OCI-LY1 (cell line): ENCODE measurements at regions not wholly inside any gene's neighbourhood (a gene's known extent, or its start where the extent isn't known, plus 50 kb on each side); places are given as distances from the start of the nearest gene placed in this dataset.
A peak's percentile ranks its signal among the peaks of the same experiment; 100 is the strongest.

Experiments used
- H2AFZ ChIP-seq: fragments of 200-600 bp; sonication (generic), shearing (Covaris generic); 2 replicates; pipeline ENCODE4 v1.6.0; 2014; ENCODE audit warnings: antibody characterized with exemption, mild to moderate bottlenecking, low read length
- H3F3A ChIP-seq: fragments of 200-600 bp; sonication (generic), shearing (Covaris generic); 2 replicates; pipeline ENCODE4 v1.6.0; 2014; ENCODE audit warnings: mild to moderate bottlenecking, antibody characterized with exemption, low read length, moderate library complexity; ENCODE audit not compliant: insufficient read depth
- H3K27ac ChIP-seq: fragments of 200-600 bp; sonication (generic); 2 replicates; pipeline ENCODE4 v1.5.1; 2014; ENCODE audit warnings: low read length, mixed run types, mild to moderate bottlenecking, low read depth; ENCODE audit not compliant: poor library complexity, severe bottlenecking
- H3K27me3 ChIP-seq: fragments of 200-600 bp; sonication (generic); 2 replicates; pipeline ENCODE4 v1.6.0; 2014; ENCODE audit warnings: antibody characterized with exemption, mild to moderate bottlenecking, low read length, moderate library complexity; ENCODE audit not compliant: insufficient read depth
- H3K36me3 ChIP-seq: fragments of 200-600 bp; sonication (generic); 2 replicates; pipeline ENCODE4 v1.6.1; 2014; ENCODE audit warnings: mild to moderate bottlenecking, antibody characterized with exemption, low read length, moderate library complexity, mixed read lengths; ENCODE audit not compliant: insufficient read depth
- H3K4me1 ChIP-seq: fragments of 200-600 bp; sonication (generic); 2 replicates; pipeline ENCODE4 v1.5.1; 2014; ENCODE audit warnings: mild to moderate bottlenecking, low read length, moderate library complexity; ENCODE audit not compliant: insufficient read depth, severe bottlenecking
- H3K4me2 ChIP-seq: fragments of 200-600 bp; sonication (generic), shearing (Covaris generic); 2 replicates; pipeline ENCODE4 v1.6.1; 2014; ENCODE audit warnings: low read length
- H3K4me3 ChIP-seq: fragments of 200-600 bp; sonication (generic); 2 replicates; pipeline ENCODE4 v1.5.1; 2014; ENCODE audit warnings: low read length, low read depth, mild to moderate bottlenecking, mixed read lengths; ENCODE audit not compliant: poor library complexity, severe bottlenecking
- H3K79me2 ChIP-seq: fragments of 200-600 bp; shearing (Covaris generic); 2 replicates; pipeline ENCODE4 v1.6.1; 2016; ENCODE audit warnings: mixed run types, low read length, mixed read lengths; ENCODE audit not compliant: insufficient read depth
- H3K9ac ChIP-seq: fragments of 200-600 bp; sonication (generic), shearing (Covaris generic); 2 replicates; pipeline ENCODE4 v1.6.1; 2014; ENCODE audit warnings: mild to moderate bottlenecking, low read length, mixed read lengths
- H3K9me2 ChIP-seq: fragments of 200-600 bp; sonication (generic), shearing (Covaris generic); 2 replicates; pipeline ENCODE4 v1.6.1; 2014; ENCODE audit warnings: low read depth, mild to moderate bottlenecking, low read length, mixed read lengths
- H3K9me3 ChIP-seq: fragments of 200-600 bp; shearing (Covaris generic); 2 replicates; pipeline ENCODE4 v1.6.1; 2014; ENCODE audit warnings: low read length, mixed read lengths
- H4K20me1 ChIP-seq: fragments of 200-600 bp; sonication (generic), shearing (Covaris generic); 2 replicates; pipeline ENCODE4 v1.6.0; 2016; ENCODE audit warnings: mild to moderate bottlenecking, low read length; ENCODE audit not compliant: insufficient read depth
- EZH2 ChIP-seq: fragments of 200-600 bp; sonication (generic), shearing (Covaris generic); IDR thresholded peaks from 2 replicates; pipeline ENCODE4 v1.8.0; 2017; ENCODE audit warnings: borderline replicate concordance, mixed run types, mild to moderate bottlenecking, antibody characterized with exemption, low read length, moderate library complexity, mixed read lengths
- TF ChIP-seq, protein P1 (sequence below): fragments of 200-600 bp; sonication (generic), shearing (Covaris generic); IDR thresholded peaks from 2 replicates; pipeline ENCODE4 v1.5.1; 2017; ENCODE audit warnings: mild to moderate bottlenecking, antibody characterized with exemption, low read length, moderate library complexity, mixed read lengths

DNA sequence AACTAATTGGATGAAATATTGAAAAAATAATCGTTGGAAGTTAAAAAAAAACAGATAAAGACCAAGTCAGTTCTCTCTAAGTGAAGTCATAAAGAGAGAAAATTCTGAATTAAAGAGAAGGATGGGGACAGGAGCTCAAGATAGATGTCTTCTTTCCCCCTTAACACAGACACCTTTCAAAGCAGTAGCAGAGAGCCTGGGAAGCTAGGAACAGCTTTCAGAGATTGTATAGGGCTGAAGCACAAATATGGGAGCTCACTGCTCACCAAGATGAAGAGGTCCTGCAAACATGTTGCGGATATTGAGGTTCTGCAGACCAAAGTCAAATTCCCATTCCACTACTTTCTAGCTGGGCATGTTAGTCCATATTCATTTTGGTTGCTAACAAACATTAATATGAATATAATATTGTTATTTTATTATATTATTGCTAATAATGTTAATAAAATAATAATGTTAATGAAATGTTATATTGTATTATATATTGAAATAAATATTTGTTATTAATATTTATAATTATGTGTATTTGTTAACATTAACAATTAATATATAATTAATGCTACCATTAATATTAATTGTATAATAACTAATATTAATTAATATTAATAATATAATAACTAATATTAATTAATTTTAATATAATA lies 319.1 kb downstream of the OXSM start:
- no peaks in the 10 kb centered on the region for H3K9me2 ChIP-seq

GRCh38 chr3:26114851-26115250 lies 325.0 kb downstream of the OXSM start:
- no peak overlapping the region for H3K4me3 ChIP-seq
- H2AFZ ChIP-seq: no peak overlapping the region
- no peaks in the 10 kb centered on the region for H3K9me3 ChIP-seq
- no peaks in the 10 kb centered on the region for H3K36me3 ChIP-seq
- no peaks in the 10 kb centered on the region for H3F3A ChIP-seq
- no peaks in the 10 kb centered on the region for H3K27me3 ChIP-seq
- H3K4me2 ChIP-seq: no peak overlapping the region
- H3K4me1 ChIP-seq: no peaks in the 10 kb centered on the region
- TF ChIP-seq, protein P1, sequence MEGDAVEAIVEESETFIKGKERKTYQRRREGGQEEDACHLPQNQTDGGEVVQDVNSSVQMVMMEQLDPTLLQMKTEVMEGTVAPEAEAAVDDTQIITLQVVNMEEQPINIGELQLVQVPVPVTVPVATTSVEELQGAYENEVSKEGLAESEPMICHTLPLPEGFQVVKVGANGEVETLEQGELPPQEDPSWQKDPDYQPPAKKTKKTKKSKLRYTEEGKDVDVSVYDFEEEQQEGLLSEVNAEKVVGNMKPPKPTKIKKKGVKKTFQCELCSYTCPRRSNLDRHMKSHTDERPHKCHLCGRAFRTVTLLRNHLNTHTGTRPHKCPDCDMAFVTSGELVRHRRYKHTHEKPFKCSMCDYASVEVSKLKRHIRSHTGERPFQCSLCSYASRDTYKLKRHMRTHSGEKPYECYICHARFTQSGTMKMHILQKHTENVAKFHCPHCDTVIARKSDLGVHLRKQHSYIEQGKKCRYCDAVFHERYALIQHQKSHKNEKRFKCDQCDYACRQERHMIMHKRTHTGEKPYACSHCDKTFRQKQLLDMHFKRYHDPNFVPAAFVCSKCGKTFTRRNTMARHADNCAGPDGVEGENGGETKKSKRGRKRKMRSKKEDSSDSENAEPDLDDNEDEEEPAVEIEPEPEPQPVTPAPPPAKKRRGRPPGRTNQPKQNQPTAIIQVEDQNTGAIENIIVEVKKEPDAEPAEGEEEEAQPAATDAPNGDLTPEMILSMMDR: no peak
- no peak for TF ChIP-seq EZH2
- no peaks in the 10 kb centered on the region for H3K79me2 ChIP-seq
- no peak overlapping the region for H3K9ac ChIP-seq
- H3K9me2 ChIP-seq: no peaks in the 10 kb centered on the region
- H4K20me1 ChIP-seq: no peaks in the 10 kb centered on the region
- no peak overlapping the region for H3K27ac ChIP-seq

More for the DNA sequence above, 319.1 kb downstream of the OXSM start:
- Histone ChIP-seq H3K9me3 (no peaks in the 10 kb centered on the region), H3K27me3 (no peaks in the 10 kb centered on the region), H3K4me2 (no peak overlapping the region), H3K9ac (no peak overlapping the region), H3F3A (no peaks in the 10 kb centered on the region), H3K79me2 (no peaks in the 10 kb centered on the region), H4K20me1 (no peaks in the 10 kb centered on the region), H2AFZ (no peak overlapping the region), H3K4me3 (no peak overlapping the region), H3K4me1 (no peaks in the 10 kb centered on the region), H3K27ac (no peak overlapping the region), H3K36me3 (no peaks in the 10 kb centered on the region)
- TF ChIP-seq, protein P1: no peak
- no peak for TF ChIP-seq EZH2

- H3K4me1 ChIP-seq: no peaks in the 10 kb centered on the region
- no peak overlapping the region for H3K4me2 ChIP-seq
- H3K9me3 ChIP-seq: no peaks in the 10 kb centered on the region
- no peak overlapping the region for H3K27ac ChIP-seq
- TF ChIP-seq, protein P1: peak; percentile 41; the same call in 1 of the 2 replicates
- no peak for TF ChIP-seq EZH2
- H2AFZ ChIP-seq: no peak overlapping the region
- H4K20me1 ChIP-seq: no peaks in the 10 kb centered on the region
- H3K9me2 ChIP-seq: no peaks in the 10 kb centered on the region; the same call in 1 of the 2 replicates
- H3K79me2 ChIP-seq: no peaks in the 10 kb centered on the region
- H3F3A ChIP-seq: no peaks in the 10 kb centered on the region
- no peaks in the 10 kb centered on the region for H3K27me3 ChIP-seq
- H3K36me3 ChIP-seq: no peaks in the 10 kb centered on the region
- no peak overlapping the region for H3K9ac ChIP-seq
- no peak overlapping the region for H3K4me3 ChIP-seq
These were observed 328.3 kb downstream of the OXSM start for GRCh38 chr3:26118165-26118564.
